Right hindlimb (tissue), 1 donor: ENCODE measurements at regions not wholly inside any gene's neighbourhood (a gene's known extent, or its start where the extent isn't known, plus 50 kb on each side); places are given as distances from the start of the nearest gene placed in this dataset.
"Not testable (repeated sequence)": the region's sequence is repeated elsewhere in the genome, so short reads cannot be mapped to it uniquely, and the experiment has no call there.

ENCODE experiments used
- DNase-seq: peaks from one replicate; pipeline ENCODE4 v3.0.0-alpha.2; 2018

GRCh38 chr1:196160066-196160795 is 448.0 kb downstream of the KCNT2 start:
- no peak for DNase-seq

DNA sequence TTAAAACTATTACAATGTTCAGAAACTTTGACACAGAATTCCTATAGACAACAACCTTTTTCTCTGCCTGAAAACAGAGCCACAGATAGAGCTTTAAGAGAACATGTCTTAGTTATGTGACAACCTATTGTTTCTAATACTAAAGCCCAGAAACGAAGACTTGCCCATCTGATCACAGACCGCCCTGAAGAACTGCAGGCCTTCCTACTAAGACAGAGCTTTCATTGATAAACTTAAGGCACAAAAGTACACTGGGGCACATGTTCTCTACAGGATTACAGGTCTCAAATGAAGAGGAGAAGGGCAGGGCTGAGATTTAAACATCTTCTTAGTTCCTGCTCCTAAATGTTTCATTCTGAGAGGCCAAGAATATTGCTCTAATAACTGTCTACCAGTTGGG is 452.7 kb downstream of the KCNT2 start:
- no peak for DNase-seq

- no peak for DNase-seq
Measured at GRCh38 chr1:196152975-196153374, 455.3 kb downstream of the KCNT2 start.

- no peak for DNase-seq
Measured at GRCh38 chr1:196152086-196152485, 456.2 kb downstream of the KCNT2 start.

- no peak for DNase-seq
Measured at GRCh38 chr1:196148367-196148970, 459.8 kb downstream of the KCNT2 start.

DNA sequence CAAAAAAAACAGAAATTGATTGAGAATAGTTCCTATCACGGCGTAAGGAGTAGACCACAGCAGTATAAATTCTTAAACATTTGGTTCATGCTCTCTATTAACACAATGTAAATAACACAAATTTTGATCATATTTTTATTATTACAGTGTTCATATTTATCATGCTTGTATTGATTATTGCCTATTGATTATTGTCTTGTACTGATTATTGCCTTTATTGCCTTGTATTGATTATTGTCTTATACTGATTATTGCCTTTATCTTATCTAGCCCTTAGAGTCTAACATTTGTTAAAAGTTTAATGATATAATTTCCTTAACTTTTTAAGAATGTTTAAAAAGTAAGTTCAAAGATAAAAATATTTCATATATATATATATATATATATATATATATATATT is 460.7 kb downstream of the KCNT2 start:
- no peak for DNase-seq

GRCh38 chr1:196145151-196145550 is 463.1 kb downstream of the KCNT2 start:
- not testable (repeated sequence) for DNase-seq

GRCh38 chr1:196144588-196144987 is 463.7 kb downstream of the KCNT2 start:
- DNase-seq: no peak

DNA sequence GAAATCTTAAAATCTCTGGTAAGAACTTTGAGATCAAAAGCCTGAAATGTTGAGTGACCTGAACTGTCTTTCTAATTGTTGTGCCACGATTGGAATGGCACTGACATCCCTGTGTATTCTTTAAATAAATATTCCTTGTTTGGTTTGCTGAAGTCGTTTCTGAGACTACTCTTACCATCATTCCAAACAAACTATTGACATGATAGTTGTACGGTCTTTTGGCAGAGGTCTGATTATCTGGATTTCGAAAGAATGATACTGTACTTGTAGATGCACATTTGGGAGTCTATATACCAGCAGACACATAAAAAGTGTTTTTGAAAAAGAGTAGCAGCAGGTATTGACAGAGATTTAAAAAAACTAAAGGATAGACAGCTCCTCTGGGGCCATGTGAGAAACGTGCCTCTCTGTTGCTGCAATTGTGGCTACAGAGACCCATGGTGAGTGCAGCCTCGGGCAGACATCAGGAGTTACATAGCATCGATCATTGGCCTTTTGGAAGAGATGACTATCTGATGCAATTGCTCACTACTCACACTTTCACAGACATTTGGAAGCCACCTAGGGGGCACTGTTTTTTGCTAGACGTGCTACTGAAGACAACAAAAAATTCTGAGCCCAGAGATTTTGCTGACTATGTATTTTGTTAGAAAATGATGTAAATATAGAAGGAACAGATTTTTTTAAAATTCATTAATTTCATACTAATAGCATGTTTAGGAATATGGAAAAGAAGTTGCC is 464.5 kb downstream of the KCNT2 start:
- no peak for DNase-seq

DNA sequence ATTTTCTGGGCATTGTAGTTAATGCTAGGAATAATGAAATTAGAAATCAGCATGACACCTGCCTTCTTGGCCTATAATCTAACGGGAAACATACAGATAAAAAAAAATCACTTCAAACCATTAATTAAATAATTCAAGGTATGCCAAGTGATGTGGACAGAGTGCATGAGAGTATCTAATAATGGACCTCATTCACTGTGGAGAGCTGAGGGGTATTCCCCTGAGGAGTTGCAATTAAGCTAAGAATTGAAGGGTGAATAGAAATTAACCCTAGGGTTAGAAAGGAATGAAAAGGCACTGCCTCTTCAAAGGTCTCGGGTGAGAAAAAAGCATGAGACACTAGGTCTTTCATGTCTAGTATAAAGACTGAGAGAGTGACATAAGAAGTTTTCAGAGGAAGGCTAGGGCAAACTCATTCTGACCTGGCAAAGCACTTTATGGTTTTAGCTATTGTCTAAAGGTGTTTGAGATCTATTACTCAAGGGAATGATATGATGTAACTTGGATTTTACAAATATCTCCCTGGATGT is 466.1 kb downstream of the KCNT2 start:
- DNase-seq: no peak

- DNase-seq: no peak
Measured at GRCh38 chr1:196136396-196136795, 471.8 kb downstream of the KCNT2 start.

- DNase-seq: no peak
Measured at GRCh38 chr1:196131691-196132090, 476.5 kb downstream of the KCNT2 start.

DNA sequence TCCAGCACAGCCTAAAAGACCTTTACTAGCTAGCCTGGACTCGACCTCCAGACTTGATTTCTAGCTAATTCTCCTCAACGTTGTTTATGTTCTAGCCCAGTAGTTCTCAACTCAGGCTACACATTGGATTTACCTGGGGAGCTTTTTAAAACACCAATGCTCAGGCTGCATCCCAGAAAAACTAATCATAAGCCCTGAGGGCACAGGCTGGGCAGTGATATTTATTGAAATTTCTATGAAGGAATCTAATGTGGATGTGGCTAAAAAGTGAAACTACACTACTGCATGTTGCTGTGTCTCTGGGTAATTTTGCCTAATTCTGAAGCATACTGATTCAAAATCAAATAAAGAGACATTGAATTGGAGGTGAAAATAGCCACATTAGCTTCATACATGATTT is 479.4 kb downstream of the KCNT2 start:
- no peak for DNase-seq

DNA sequence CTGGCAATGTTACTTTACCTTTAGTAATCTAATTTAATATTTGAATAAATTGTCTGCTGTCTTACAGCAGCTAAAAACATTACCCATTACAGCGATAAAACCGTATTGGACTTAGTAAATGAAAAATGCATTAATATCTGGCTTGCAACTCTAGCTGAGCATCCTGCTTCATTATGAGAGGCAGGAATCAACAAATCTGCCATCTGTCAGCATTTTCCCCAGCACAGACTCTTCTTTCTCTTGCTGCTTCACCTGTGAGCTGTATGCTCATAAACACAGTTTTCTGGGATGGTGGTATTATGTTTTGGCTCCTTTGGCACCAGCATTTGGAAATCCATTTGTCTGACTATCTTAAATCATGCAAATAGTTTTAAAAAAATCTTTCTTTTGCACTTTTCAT is 487.1 kb downstream of the KCNT2 start:
- no peak for DNase-seq

DNA sequence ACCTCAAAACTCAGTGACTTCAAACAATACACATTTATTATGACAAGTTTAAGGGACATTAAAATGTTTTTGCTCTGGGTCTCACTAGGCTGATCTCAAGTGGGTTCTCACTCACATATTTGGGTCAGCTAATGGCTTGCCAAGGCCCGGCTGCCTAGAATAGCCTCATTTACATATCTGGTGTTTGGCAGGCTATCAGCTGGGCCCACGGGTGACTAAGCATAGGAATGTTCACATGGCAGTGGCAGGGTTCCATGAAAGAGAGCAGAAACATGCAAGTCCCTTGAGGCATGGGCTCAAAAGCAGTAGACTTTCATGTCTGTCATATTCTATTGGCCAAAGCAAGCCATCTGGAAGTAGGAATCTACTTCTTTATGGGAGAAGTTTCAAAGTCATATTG is 492.6 kb downstream of the KCNT2 start:
- DNase-seq: no peak

- DNase-seq: no peak
Measured at GRCh38 chr1:196114193-196114592, 494.0 kb downstream of the KCNT2 start.

GRCh38 chr1:196108990-196109389 is 499.2 kb downstream of the KCNT2 start:
- DNase-seq: not testable (repeated sequence)

DNA sequence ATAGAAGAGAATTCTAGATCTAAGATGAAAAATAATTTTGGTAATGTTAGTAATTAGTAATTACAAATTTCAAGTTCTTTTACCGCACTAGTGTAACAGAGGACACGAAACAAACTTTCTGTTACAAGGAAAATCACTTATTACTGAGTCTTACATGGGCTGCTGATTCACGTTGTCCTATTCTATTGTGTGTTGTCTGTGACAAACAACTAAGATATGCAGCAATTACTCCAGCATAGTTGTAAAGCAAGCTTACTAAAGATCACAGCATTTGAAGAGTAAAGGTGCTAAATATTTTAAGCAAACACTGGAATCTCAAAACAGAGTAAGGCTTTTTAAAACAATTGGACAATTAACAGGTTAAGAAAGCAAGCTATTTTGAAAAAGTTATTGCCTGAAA is 502.3 kb downstream of the KCNT2 start:
- no peak for DNase-seq

DNA sequence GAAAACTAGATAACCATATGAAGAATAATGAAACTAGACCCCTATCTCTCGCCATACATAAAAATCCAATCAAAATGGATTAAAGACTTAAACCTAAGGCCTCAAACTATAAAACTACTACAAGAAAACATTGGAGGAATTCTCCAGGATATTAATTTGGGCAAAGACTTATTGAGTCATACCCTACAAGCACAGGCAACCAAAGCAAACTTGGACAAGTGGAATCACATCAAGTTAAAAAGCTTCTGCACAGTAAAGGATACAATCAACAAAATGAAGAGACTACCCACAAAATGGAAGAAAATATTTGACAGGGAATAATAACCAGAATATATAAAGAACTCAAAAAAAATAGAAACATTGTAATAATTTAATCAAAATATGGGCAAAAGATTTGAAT is 505.4 kb downstream of the KCNT2 start:
- no peak for DNase-seq

DNA sequence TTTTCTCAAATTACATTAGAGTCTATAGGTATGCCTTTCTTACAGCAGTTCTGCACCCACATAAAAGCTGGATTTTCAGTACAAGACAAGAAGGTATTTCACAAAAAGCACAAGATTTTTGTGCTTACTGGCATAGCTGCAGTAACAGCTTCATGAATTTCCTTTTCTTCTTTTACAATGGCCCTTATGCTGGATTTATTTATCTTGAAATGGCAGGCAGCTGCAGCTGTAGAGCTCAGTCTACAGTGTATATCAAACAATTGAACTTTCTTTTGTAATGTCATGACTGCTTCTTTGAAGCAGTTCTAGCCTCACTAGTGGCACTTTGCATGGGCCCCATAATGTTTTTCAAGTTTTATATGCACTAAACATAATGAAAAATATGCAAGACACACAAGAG is 510.2 kb downstream of the KCNT2 start:
- DNase-seq: no peak

DNA sequence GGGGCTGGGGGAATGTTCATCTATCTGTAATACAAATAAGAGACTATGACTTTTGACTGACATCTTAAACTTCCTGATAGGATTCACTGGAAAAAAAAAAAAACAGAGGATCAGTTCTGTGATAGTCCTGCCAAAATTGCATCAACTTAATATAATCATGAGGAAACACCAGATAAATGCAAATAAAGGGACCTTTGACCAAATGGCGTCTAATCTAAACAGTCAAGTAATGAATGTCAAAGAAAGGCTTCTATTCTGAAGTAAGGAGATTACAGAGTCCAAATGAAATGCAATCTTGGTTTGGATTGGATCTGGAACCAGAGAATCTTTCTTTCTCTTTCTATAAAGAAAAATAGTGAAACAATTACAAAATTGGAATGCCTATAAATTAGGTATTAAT is 513.4 kb downstream of the KCNT2 start:
- DNase-seq: no peak

GRCh38 chr1:196091397-196092135 is 516.7 kb downstream of the KCNT2 start:
- DNase-seq: no peak

GRCh38 chr1:196090226-196090625 is 518.0 kb downstream of the KCNT2 start:
- DNase-seq: no peak
